Loucy (cell line): ENCODE measurements at regions not wholly inside any gene's neighbourhood (a gene's known extent, or its start where the extent isn't known, plus 50 kb on each side); places are given as distances from the start of the nearest gene placed in this dataset.

Experiments used
- H2AFZ ChIP-seq: fragments of 200-600 bp; sonication (generic); 2 replicates; pipeline ENCODE4 v1.6.0; 2016; ENCODE audit warnings: antibody characterized with exemption, mild to moderate bottlenecking, low read length, moderate library complexity
- H3F3A ChIP-seq: fragments of 200-600 bp; 2 replicates; pipeline ENCODE4 v1.6.0; 2016; ENCODE audit warnings: antibody characterized with exemption, low read depth, mild to moderate bottlenecking
- H3K27me3 ChIP-seq: fragments of 200-600 bp; sonication (generic); 2 replicates; pipeline ENCODE4 v1.6.1; 2014; ENCODE audit warnings: low read length, mild to moderate bottlenecking; ENCODE audit not compliant: insufficient read depth, poor library complexity, severe bottlenecking
- H3K36me3 ChIP-seq: fragments of 200-600 bp; sonication (generic); 2 replicates; pipeline ENCODE4 v1.6.1; 2016; ENCODE audit warnings: low read length; ENCODE audit not compliant: insufficient read depth
- H3K4me1 ChIP-seq: fragments of 200-600 bp; sonication (generic); 2 replicates; pipeline ENCODE4 v1.5.1; 2014; ENCODE audit warnings: low read length, mild to moderate bottlenecking; ENCODE audit not compliant: insufficient read depth, poor library complexity, severe bottlenecking
- H3K4me2 ChIP-seq: fragments of 200-600 bp; sonication (generic); 2 replicates; pipeline ENCODE4 v1.6.0; 2014; ENCODE audit warnings: antibody characterized with exemption, low read length, low read depth, mild to moderate bottlenecking; ENCODE audit not compliant: poor library complexity, severe bottlenecking
- H3K4me3 ChIP-seq: fragments of 200-600 bp; sonication (generic); 2 replicates; pipeline ENCODE4 v1.5.1; 2014; ENCODE audit warnings: low read length, mild to moderate bottlenecking, mixed read lengths; ENCODE audit not compliant: poor library complexity, severe bottlenecking
- H3K79me2 ChIP-seq: fragments of 200-600 bp; sonication (generic); 2 replicates; pipeline ENCODE4 v1.6.1; 2014; ENCODE audit warnings: low read length; ENCODE audit not compliant: insufficient read depth
- H3K9ac ChIP-seq: fragments of 200-600 bp; sonication (generic); 2 replicates; pipeline ENCODE4 v1.6.0; 2014; ENCODE audit warnings: mild to moderate bottlenecking, low read depth, low read length, moderate library complexity; ENCODE audit not compliant: poor library complexity, severe bottlenecking
- H3K9me2 ChIP-seq: fragments of 200-600 bp; sonication (generic); replicated peaks from 2 replicates; pipeline ENCODE4 v1.6.1; 2016; ENCODE audit warnings: low read depth, low read length, mixed read lengths
- H3K9me3 ChIP-seq: fragments of 200-600 bp; sonication (generic); 2 replicates; pipeline ENCODE4 v1.6.1; 2014; ENCODE audit warnings: mild to moderate bottlenecking, antibody characterized with exemption, low read length, low read depth; ENCODE audit not compliant: insufficient read depth
- H4K20me1 ChIP-seq: fragments of 200-600 bp; sonication (generic); 2 replicates; pipeline ENCODE4 v1.6.0; 2014; ENCODE audit warnings: antibody characterized with exemption, low read length, mild to moderate bottlenecking; ENCODE audit not compliant: insufficient read depth, poor library complexity, severe bottlenecking
- CTCF ChIP-seq: fragments of 200-600 bp; sonication (generic); conservative IDR thresholded peaks from 2 replicates; pipeline ENCODE4 v1.5.1; 2014; ENCODE audit warnings: mild to moderate bottlenecking, antibody characterized with exemption, low read length
- EZH2phosphoT487 ChIP-seq: fragments of 200-600 bp; IDR thresholded peaks from 2 replicates; pipeline ENCODE4 v1.6.1; 2018; ENCODE audit warnings: antibody characterized with exemption, mild to moderate bottlenecking, moderate library complexity, borderline replicate concordance

- H3K9me2 ChIP-seq, result no peaks in the 10 kb centered on the region
- no peaks in the 10 kb centered on the region for H3F3A ChIP-seq
- no peaks in the 10 kb centered on the region for H3K36me3 ChIP-seq
These were observed 155.9 kb downstream of the CCDC34 start for GRCh38 chr11:27207025-27207650.

GRCh38 chr11:27205779-27206570 is 157.0 kb downstream of the CCDC34 start:
- Histone ChIP-seq H3F3A (no peaks in the 10 kb centered on the region; the same call in 1 of the 2 replicates), H3K9me3 (no peaks in the 10 kb centered on the region), H3K9me2 (no peaks in the 10 kb centered on the region), H2AFZ (no peak overlapping the region; the same call in 1 of the 2 replicates), H3K4me1 (peaks cover 24% of the 10 kb centered on the region), H4K20me1 (no peaks in the 10 kb centered on the region), H3K27me3 (no peaks in the 10 kb centered on the region), H3K4me3 (no peak overlapping the region), H3K4me2 (no peak overlapping the region), H3K36me3 (no peaks in the 10 kb centered on the region), H3K9ac (no peak overlapping the region), H3K79me2 (no peaks in the 10 kb centered on the region)
- TF ChIP-seq CTCF, result no peak
- TF ChIP-seq EZH2phosphoT487, result no peak

More at GRCh38 chr11:27207025-27207650, 155.9 kb downstream of the CCDC34 start:
- Histone ChIP-seq H3K4me1 (peaks cover 12% of the 10 kb centered on the region), H3K27me3 (no peaks in the 10 kb centered on the region), H4K20me1 (no peaks in the 10 kb centered on the region), H3K9me3 (no peaks in the 10 kb centered on the region), H2AFZ (no peak overlapping the region), H3K4me2 (no peak overlapping the region), H3K4me3 (no peak overlapping the region), H3K9ac (no peak overlapping the region), H3K79me2 (no peaks in the 10 kb centered on the region)
- no peak for TF ChIP-seq EZH2phosphoT487
- TF ChIP-seq CTCF, result no peak

- H2AFZ ChIP-seq, result no peak overlapping the region
- no peak overlapping the region for H3K4me2 ChIP-seq
- H3F3A ChIP-seq, result no peaks in the 10 kb centered on the region; the same call in 1 of the 2 replicates
- H4K20me1 ChIP-seq, result no peaks in the 10 kb centered on the region
- H3K4me1 ChIP-seq, result peaks cover 29% of the 10 kb centered on the region
- no peaks in the 10 kb centered on the region for H3K9me2 ChIP-seq
- H3K27me3 ChIP-seq, result no peaks in the 10 kb centered on the region
- no peaks in the 10 kb centered on the region for H3K79me2 ChIP-seq
- no peaks in the 10 kb centered on the region for H3K9me3 ChIP-seq
- no peak for TF ChIP-seq CTCF
- no peak for TF ChIP-seq EZH2phosphoT487
- no peak overlapping the region for H3K9ac ChIP-seq
- H3K4me3 ChIP-seq, result no peak overlapping the region
- H3K36me3 ChIP-seq, result no peaks in the 10 kb centered on the region
These were observed 157.8 kb downstream of the CCDC34 start for GRCh38 chr11:27205250-27205649.
